NCI-H748 (cell line): ENCODE measurements at regions not wholly inside any gene's neighbourhood (a gene's known extent, or its start where the extent isn't known, plus 50 kb on each side); places are given as distances from the start of the nearest gene placed in this dataset.

Experiments
- DNase-seq: peaks from one replicate; lab custom pipeline; 2025; ENCODE audit not compliant: unreplicated experiment; lab: John Stamatoyannopoulos, UW

DNA sequence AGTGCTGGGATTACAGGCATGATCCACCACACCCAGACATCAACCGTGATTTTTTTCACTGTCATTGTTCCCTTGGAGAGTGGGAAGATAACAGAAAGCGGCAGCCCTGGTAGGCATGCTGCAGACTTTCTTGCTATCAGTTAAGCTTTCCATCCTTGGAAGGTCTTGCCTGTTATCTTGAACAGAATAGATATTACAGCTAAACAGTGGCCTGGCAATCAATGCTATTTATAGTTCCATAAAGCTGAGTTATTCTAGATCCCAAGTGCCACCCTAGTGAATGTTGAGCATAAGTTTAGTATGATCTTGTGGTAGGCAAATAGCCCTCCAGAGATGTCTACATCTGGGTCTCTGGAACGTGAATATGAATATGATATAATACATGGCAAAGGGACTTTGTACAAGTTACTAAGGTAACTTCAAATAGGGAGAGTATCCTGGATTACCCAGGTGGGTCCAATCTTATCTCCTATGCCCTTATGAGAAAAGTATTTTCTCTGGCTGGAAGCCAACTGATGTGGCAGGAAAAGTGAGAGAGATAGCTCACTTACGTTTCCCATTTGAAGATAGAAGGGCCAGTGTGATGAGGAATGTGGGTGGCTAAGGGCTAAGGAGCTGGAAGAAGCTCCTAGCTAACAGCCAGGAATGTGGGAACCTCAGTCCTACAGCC, 609.1 kb upstream of the IGFBP3 start:
- no peak for DNase-seq

DNA sequence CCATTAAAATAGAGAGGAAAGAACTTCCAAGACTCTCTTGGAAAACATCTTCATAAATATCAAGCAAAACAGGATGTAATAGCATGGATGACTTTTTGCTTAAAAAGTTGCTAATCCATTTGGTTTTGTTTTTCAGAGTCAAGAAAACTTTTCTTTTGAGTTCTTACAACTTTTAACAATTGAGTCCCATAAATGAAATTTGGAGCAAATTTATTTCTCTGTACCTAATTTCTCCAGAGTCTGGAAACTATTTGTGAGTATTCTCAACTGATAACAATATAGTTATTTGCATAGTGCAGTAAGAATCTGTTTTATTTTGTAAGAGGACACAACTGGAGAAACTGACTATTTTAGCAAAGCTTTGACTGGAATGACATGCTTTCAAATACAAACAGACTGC, 606.3 kb upstream of the IGFBP3 start:
- no peak for DNase-seq

DNA sequence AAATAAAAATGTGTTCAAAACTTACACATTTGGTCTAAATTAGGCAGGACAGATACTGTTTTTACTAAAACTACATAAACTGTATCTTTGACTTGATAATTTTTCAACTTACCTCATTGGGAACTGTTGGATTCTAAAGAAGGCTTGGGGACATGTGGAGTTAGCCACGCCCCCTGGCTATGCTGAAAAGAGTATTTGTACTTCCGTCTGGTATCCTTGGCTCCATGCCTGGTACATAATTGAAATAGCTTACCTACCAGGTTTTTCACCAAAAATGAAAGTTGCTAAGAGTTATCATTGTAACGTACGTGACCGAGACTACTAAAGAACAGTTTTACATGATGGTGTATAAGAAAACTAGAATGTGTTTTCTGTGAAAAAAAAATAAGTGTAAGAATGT, 604.8 kb upstream of the IGFBP3 start:
- DNase-seq, result peak; percentile 17

DNA sequence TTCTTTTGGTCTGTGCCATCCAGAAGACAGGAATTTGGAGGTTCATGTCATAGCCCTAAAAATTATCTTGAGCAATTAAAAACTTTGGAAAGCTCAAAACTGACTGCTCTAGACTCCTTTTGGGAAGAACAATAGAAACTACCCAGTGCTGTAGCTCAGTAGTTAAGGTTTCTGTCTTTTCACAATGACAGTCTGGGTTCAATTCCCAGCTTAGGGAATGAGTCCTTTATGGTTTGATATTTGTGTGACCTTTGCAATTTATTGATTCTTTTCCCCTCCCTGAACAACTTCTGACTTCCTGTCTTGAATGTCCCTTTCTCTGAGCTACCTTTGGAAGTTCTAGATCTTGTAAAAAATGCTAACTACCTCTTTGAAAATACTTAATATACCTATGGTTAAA, 603.3 kb upstream of the IGFBP3 start:
- no peak for DNase-seq

DNA sequence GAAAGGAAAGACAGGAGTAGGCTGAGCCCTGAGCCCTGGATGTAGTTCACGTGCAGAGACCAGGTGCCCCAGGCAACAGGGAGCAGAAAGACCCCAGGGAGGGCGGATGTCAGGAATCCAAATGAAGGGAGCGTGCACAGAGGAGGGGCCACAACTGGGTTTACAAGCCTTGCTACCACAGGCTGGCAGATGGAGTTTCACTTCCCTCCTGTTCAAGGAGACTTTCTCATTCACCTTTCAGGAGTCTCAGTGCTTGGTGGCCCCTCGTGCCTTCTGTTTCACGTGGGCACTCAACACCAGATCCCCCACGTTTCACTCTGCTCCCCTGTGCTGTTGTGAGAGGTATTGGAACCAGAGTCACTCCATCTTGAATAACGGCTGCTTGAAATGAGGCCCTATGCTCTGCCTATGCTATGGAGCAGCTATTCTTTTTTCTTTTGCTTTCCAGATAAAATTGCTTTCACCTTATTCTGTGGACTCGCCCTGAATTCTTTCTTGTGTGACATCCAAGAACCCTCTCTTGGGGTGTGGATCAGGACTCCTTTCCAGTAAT, 601.4 kb upstream of the IGFBP3 start:
- DNase-seq, result no peak

DNA sequence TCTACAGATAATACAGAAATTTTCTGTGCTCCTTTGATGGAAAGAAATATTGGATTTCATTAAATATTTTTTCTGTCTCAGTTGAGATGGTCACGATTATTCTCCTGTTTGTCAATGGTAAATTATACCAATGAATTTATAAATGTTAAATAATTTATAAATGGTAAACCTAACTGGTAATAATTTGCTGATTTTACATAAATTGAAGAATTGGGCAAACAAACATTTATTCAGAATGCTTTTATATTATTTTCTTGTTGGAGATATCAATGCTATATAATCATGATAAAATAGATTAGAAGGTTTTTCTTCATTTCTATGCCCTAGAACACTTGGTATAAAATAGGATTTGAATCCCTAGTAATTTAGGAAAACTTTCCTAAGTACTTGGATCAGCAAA, 597.6 kb upstream of the IGFBP3 start:
- no peak for DNase-seq

DNA sequence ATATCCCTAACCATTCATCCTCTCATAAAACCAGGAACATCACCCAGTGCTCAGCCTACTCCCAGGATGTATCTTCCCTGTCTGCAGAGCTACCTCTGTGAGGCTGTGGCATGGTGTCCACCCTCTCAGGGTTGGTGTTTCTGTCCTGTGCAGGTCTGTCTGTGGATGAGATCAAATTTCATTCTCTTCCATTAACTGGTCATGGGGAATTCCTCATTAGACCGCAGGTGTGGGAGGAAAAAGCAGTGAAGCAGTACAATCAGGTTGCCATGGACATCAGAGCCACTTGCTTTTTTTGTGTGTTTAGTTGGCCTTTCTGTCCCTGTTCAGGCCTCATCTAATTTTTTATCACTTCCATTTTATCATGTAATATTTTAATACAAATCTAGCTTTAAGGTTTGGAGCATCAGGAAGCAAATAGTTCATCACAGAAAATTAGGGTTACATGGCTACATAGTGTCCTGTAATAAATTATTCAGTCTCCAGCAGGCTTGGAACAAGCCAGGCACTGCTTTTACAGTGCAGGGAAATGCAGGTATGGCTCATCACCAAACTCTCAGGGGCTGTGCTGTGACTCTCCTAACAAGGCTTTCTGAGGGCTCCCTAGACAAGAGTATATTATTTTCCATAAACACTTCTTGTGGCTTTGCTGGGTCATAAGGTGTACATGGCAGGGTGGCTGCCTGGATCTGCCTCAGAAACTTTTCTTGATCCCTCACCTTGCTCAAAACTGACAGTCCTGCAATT, 594.9 kb upstream of the IGFBP3 start:
- peak; percentile 60 for DNase-seq

DNA sequence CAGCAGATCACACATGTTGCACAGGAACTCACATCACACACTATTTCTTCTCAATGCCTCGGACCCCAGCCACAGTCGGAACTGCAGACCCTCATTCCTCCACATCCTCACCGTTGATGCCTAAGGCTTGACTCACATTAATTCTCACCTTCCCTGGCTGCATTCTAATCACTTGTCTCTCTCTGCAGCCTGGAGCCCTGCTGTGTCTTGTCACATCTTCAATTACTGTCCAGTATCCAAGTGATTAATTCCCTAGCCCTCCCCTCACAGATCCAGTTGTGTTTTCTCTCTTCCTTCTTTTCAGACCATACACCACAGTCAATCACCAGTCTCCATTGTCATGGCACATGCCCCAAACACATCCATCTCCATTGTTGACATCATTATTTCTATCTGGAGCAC, 592.4 kb upstream of the IGFBP3 start:
- no peak for DNase-seq

DNA sequence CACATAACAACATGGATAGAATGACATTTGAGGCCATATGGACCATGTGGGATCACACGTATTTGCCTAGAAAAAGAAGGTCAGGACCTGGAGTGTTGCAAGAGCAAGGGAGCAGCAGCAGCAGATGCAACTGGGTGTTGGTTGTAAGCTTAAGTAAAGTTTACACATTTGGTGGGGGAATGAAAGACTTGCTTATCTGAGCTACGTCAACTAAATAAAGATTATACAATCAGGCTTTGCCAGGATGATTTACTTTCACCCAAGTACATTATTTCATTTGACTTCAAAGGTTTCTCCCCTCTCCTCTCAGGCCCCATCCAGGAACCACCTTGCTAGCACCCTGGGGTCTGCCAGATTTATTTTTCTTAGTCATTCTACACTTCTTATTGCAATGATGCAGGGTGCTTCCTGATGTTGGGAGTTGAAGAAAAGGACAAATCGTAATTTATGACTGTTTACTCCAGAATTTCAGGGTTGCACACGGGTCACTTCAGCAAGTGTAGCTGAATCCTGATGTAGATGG, 591.9 kb upstream of the IGFBP3 start:
- DNase-seq, result no peak

DNA sequence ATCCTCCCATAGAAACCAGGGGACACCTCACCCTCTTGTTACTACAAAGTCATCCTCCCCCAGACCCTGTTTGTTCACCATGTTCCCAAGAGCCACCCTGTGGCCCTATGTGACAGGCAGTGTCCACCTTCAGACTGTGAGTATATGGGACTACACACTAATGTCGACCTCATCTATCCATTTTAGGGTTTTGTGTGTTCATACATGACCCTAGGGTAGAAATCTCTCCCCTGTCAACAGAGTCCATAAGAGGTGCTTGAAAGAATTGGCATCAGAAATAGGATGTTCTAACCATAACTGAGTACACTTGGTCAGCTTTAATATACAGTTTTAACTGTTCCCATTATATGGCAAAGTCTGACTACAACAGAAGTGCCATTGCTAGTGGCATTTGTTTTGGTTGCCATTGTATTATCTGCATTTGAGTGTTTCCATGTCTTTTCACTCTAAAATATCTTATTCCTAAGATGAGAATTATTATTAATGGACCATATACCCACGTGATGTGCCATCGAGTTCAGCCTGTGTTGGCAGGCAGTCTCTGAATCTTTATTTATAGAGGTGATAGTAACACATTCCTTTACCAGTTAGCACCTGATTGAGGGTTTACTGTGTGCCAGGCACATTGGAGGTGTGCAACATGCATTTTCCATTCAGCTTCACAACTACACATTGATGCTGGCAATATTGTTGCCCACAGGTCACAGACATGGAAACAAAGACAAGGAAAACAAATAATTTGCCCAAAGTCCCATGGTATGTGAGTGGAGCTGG, 590.6 kb upstream of the IGFBP3 start:
- DNase-seq, result no peak

DNA sequence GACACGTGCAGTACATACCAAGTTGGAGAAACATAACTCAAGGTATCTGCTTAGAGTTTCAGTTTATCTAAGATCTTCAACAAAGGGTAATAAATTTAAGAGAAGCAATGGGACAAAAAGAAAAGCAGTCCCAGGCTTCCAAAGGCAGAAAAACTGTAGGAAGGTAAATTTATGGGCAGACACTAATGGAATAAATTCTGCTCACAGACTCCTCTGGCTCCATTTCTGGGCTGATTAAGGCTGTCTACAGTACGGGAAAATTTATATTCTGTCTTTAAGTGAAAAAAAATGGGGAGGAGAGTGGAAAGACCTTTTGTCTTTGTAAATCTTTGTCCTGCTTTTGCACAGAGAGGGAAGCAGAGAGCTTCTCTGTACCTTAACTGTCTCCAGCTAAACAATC, 587.5 kb upstream of the IGFBP3 start:
- DNase-seq, result no peak

DNA sequence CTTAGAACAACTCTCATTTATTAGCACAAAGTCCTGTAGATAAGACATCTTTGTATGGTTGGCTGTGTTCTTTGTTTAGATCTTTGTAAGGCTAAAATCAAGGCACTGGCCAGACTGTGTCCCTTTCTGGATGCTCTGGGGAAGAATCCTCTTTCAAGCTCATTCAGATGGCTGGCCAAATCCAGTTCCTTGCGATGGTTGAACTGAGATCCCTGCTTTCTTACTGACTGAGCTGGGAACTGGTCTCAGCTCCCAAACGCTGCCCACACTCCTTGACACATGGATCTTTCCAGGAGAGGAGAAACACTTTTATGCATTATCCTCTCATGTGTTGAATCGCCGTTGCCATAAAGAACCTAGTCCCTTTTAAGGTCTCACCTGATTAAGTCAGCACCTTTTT, 586.5 kb upstream of the IGFBP3 start:
- no peak for DNase-seq

DNA sequence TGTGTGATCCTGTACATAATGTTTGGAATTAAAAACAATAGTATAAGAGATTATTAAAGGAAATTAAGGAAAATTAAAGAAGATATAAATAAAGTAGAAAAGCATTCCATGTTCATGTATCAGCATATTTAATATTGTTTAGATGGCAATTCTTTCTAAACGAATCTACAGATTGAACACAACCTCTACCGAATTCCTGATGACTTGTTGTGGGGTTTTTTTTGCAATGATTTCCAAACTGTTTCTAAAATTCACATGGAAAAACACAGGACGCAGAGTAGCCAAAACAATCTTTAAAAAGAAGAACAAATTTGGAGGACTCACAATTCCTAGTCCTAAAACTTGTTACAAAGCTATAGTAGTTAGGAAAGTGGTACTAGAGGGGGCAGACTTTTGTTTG, 573.4 kb upstream of the IGFBP3 start:
- no peak for DNase-seq

DNA sequence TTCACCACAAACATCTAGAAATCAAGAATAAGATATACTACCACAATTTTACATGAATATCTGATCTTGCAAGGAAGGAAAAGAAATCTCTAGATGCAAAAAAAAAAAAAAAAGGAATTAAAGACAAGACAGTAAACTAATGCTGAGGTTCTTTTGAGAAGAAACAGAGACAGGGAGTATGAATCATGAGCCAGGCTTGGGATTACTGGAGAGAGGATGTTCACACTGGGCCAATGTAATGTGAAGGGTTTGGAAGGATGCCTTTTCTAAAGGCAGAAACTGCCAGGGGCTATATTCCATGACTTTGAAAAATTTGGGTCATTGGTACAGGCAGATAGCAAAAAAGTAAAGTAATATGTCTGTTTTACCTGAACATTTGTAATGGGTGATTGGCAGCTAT, 573.0 kb upstream of the IGFBP3 start:
- no peak for DNase-seq

DNA sequence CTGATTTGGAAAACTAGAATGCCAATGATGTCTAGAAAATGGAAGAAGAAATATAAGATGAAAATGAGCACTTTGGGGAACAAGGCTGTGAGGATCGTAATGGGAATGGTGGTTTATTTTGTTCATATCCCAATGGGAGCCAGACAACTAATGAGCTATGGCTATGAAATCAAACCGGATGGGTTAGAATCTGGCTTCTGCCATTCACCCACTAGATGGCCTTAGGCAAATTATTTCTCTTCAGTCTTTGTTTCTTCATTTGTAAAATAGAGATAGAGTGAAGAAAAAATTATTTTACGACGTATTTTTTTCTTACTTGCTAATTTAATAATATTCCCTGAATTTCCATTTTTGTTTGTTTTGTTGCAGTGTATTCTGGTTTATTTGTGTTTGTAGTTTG, 572.1 kb upstream of the IGFBP3 start:
- DNase-seq, result no peak

DNA sequence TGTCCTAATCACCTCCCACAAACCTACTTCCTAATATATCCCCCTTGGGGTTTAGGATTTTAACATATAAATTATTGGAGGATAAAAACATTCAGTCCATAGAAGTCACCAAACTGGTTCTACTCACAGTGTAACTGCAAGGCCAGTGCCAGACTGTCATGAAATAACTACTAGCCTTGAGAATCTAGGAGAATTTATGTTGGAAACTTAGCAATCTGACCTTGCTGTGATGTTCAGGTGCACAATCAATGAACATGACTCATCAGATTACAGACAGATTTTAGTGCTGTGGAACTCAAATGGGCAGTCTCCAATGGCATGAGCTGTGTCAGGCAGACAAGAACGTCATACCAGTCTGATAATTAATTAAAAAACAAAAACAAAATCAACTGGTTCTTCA, 571.4 kb upstream of the IGFBP3 start:
- no peak for DNase-seq

DNA sequence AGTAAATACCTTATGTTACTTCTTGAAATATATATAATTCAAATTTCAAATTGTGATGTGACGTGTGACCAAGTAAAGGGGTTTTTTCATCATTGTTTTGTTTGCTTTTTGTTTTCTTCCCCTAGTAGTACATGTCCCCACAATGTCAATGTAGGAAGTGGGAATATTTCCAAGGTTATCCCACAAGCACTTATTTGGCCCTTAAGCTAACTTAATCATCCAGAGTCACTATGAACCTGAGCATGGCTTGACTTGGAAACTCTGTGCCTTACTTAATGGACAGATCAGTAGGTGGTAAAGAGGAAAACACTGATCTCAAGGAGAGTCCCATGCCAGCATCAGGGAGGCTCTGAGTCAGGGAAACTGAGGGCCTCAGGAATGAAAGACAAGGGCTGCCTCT, 569.3 kb upstream of the IGFBP3 start:
- no peak for DNase-seq

DNA sequence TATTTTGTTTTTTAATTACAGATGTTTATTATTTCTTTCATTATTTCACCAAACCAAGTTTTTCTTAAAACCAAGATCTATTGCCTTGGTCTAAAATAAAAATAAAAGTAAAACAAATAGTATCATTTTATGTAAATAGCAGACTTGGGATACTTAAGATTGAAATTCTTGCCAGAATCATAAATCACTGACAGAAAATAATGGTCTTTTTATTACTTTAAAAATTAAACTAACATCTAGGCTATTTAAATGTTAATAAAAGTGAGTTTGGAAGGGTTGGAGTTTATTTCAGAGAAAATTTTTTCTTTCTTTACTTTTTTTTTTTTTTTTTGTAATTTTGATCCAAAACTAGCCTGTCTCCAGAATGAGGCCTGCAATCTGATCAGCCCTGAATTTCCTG, 568.0 kb upstream of the IGFBP3 start:
- DNase-seq, result no peak

DNA sequence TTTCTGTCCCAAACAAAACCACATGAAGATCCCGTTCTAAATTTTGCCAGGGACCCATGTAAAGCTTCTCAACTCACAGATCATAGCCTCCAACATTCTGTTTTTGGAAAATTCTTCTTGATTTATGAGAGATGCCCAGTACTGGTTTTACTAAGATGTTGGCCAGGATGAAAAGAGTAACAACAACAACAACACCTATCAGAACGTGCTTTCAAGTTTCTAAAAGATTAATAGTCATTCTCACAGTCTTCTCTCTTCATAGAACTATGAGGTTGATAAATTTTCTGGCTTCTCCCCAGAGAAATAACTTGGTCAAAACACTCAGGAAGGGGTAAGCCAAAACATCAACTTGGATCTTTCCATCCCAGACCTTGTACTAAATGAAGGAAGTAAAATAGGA, 567.5 kb upstream of the IGFBP3 start:
- DNase-seq, result no peak

DNA sequence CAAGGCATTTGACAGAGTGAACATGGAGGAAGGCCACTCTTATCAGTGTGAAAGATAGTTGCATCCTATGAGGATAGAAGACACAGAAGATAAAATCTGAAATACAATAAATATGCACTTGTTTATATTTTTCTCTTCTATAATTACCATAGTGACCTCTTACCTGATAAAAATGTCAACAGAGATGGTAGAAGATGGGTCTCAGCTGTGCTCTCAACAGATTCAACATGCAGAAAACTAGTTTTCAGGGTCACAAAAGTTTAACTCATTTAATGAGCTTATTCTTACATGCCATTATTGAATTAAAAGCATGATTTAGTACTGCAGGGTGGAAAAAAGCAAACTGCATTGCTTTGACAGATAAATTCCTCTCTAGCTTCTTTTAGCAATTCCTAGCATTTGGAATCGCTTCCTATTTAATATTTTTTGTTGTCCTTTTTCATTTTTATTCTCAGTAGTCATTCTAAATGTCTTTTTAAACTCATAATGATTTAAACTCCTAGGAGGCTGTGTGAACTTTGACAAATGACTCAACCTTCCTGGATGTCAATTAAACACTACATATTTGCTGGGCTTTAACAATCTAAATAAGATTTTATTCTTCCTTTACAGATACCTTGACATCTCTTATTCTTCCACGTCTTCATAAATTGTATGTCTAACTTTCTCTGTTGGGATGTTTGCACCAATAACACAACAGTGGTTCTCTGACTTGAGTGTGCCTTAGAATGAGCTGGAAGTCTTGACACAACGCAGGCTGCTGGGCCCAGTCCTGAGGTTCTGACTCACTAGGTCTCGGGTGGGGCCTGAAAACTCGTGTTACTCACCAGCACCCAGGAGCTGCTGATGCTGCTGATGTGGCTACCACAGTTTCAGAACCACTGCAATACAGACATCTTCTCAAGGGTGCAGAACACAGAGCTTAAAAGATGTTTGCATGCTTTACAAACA, 565.5 kb upstream of the IGFBP3 start:
- no peak for DNase-seq
